ENCODE measurements at regions not wholly inside any gene's neighbourhood (a gene's known extent, or its start where the extent isn't known, plus 50 kb on each side); places are given as distances from the start of the nearest gene placed in this dataset.
A peak's percentile ranks its signal among the peaks of the same experiment; 100 is the strongest.

DNA sequence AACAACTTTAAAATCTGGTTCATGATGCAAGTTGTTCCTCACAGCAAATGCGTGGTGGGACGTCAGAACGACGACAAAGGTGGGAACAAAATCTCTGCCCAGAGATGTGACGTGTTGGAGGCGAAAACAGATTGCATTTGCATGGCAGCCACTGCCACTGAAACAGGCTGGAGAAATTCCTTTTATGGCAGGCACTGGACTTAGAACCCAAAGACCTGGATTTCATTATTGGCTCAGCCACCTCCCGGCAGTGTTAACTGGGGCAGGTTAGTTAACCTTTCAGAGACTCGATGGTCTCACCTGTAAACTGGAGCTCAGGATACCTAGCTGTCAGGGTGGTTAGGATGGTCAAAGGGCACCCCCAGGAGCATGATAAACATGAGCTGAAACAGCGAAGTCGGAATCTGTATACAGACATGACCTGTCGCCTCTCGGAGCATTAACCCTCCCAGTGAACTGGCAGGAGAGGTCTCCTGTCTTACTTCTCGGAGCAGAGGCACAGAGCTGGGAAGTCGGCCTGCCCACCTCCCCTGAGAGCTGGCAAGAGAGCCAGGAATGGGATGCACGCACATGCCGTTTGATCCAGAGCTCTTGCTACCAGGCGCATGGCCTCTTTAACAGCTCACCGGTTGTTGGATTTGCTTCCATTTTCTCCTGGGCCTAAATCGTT is 59.2 kb upstream of the TARBP1 start (continued):
- no peak for TF ChIP-seq XBP1 (CRISPR knock-in tag; IDR thresholded peaks at IDR 0.05)
- TF ChIP-seq, protein P1, sequence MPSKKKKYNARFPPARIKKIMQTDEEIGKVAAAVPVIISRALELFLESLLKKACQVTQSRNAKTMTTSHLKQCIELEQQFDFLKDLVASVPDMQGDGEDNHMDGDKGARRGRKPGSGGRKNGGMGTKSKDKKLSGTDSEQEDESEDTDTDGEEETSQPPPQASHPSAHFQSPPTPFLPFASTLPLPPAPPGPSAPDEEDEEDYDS (CRISPR knock-in tag; IDR thresholded peaks at IDR 0.05) = no peak
- TF ChIP-seq SOX13 (IDR thresholded peaks at IDR 0.05) = no peak
- no peak for TF ChIP-seq SOX13 (CRISPR knock-in tag; conservative IDR thresholded peaks at IDR 0.05 in 1 of 2, IDR thresholded peaks at IDR 0.05 in 1 of 2)
- TF ChIP-seq ZNF33B (CRISPR knock-in tag; IDR thresholded peaks at IDR 0.05) = no peak
- no peak for TF ChIP-seq ZNF816 (CRISPR knock-in tag; IDR thresholded peaks at IDR 0.05; ENCODE audit: borderline replicate concordance)
- TF ChIP-seq REXO4 (CRISPR knock-in tag; IDR thresholded peaks at IDR 0.05; ENCODE audit: borderline replicate concordance) = no peak
- no peak for TF ChIP-seq NONO (IDR thresholded peaks at IDR 0.05)
- TF ChIP-seq NONO (CRISPR knock-in tag; conservative IDR thresholded peaks at IDR 0.05) = no peak
- TF ChIP-seq MLLT10 (CRISPR knock-in tag; IDR thresholded peaks at IDR 0.05) = no peak
- TF ChIP-seq NFIC (IDR thresholded peaks at IDR 0.05; ENCODE audit: low read length) = no peak
- no peak for TF ChIP-seq ZFAT (CRISPR knock-in tag; conservative IDR thresholded peaks at IDR 0.05)
- TF ChIP-seq SPEN (CRISPR knock-in tag; IDR thresholded peaks at IDR 0.05; ENCODE audit: low read depth) = peak; percentile 46; the same call in 1 of the 2 replicates
- TF ChIP-seq, protein P2, sequence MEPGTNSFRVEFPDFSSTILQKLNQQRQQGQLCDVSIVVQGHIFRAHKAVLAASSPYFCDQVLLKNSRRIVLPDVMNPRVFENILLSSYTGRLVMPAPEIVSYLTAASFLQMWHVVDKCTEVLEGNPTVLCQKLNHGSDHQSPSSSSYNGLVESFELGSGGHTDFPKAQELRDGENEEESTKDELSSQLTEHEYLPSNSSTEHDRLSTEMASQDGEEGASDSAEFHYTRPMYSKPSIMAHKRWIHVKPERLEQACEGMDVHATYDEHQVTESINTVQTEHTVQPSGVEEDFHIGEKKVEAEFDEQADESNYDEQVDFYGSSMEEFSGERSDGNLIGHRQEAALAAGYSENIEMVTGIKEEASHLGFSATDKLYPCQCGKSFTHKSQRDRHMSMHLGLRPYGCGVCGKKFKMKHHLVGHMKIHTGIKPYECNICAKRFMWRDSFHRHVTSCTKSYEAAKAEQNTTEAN (CRISPR knock-in tag; conservative IDR thresholded peaks at IDR 0.05) = no peak
- TF ChIP-seq FUBP1 (CRISPR knock-in tag; IDR thresholded peaks at IDR 0.05; ENCODE audit: borderline replicate concordance) = no peak
- no peak for TF ChIP-seq MXD1 (CRISPR knock-in tag; IDR thresholded peaks at IDR 0.05)
- no peak for TF ChIP-seq YY1 (IDR thresholded peaks at IDR 0.05; ENCODE audit: insufficient read depth, insufficient replicate concordance, low read depth, low read length)
- TF ChIP-seq TEAD2 (CRISPR knock-in tag; IDR thresholded peaks at IDR 0.05) = no peak
- TF ChIP-seq ZNF850 (CRISPR knock-in tag; conservative IDR thresholded peaks at IDR 0.05) = no peak
- TF ChIP-seq MED8 (CRISPR knock-in tag; IDR thresholded peaks at IDR 0.05; ENCODE audit: insufficient replicate concordance) = no peak
- TF ChIP-seq ZNF772 (CRISPR knock-in tag; IDR thresholded peaks at IDR 0.05) = no peak
- no peak for TF ChIP-seq PAWR (CRISPR knock-in tag; IDR thresholded peaks at IDR 0.05; ENCODE audit: borderline replicate concordance)
- no peak for TF ChIP-seq PRMT3 (CRISPR knock-in tag; IDR thresholded peaks at IDR 0.05; ENCODE audit: borderline replicate concordance, low read depth)
- no peak for TF ChIP-seq RFX1 (IDR thresholded peaks at IDR 0.05)
- TF ChIP-seq ZSCAN25 (CRISPR knock-in tag; IDR thresholded peaks at IDR 0.05) = no peak
- no peak for TF ChIP-seq CBX5 (CRISPR knock-in tag; IDR thresholded peaks at IDR 0.05; ENCODE audit: borderline replicate concordance)
- peak; percentile 65 for TF ChIP-seq ZMYM4 (CRISPR knock-in tag; IDR thresholded peaks at IDR 0.05)
- no peak for TF ChIP-seq SP1 (IDR thresholded peaks at IDR 0.05)
- TF ChIP-seq SP1 (CRISPR knock-in tag; IDR thresholded peaks at IDR 0.05) = no peak

Measured in HepG2 (cell line).